GM18870 (cell line): ENCODE measurements at regions not wholly inside any gene's neighbourhood (a gene's known extent, or its start where the extent isn't known, plus 50 kb on each side); places are given as distances from the start of the nearest gene placed in this dataset.
"Not testable (repeated sequence)": the region's sequence is repeated elsewhere in the genome, so short reads cannot be mapped to it uniquely, and the experiment has no call there.

Experiments used
- ATAC-seq: cut with Tn5 transposase; IDR thresholded peaks from one replicate; pipeline ENCODE4 v1.9.1; 2021; ENCODE audit warnings: moderate library complexity; ENCODE audit not compliant: unreplicated experiment

- ATAC-seq = no peak
Measured at GRCh38 chr9:34907044-34907443, 51.0 kb upstream of the PHF24 start.

- peak; percentile 64 for ATAC-seq
Measured at GRCh38 chr9:34899535-34900158, 58.4 kb upstream of the PHF24 start.

GRCh38 chr9:34898846-34899245 lies 59.2 kb upstream of the PHF24 start:
- no peak for ATAC-seq

GRCh38 chr9:34896112-34896511 lies 62.0 kb upstream of the PHF24 start:
- ATAC-seq = no peak

- no peak for ATAC-seq
Measured at GRCh38 chr9:34892886-34893285, 65.2 kb upstream of the PHF24 start.

- ATAC-seq = no peak
Measured at GRCh38 chr9:34891386-34891785, 66.7 kb upstream of the PHF24 start.

GRCh38 chr9:34887841-34888240 lies 70.2 kb upstream of the PHF24 start:
- ATAC-seq = no peak

- ATAC-seq = peak; percentile 75
Measured at GRCh38 chr9:34884747-34885189, 73.3 kb upstream of the PHF24 start.

GRCh38 chr9:34876096-34876495 lies 82.0 kb upstream of the PHF24 start:
- ATAC-seq = no peak

GRCh38 chr9:34869390-34869789 lies 88.7 kb upstream of the PHF24 start:
- no peak for ATAC-seq

GRCh38 chr9:34866614-34867013 lies 91.5 kb upstream of the PHF24 start:
- no peak for ATAC-seq

GRCh38 chr9:34863426-34863825 lies 94.7 kb upstream of the PHF24 start:
- no peak for ATAC-seq

- ATAC-seq = no peak
Measured at GRCh38 chr9:34862836-34863235, 95.2 kb upstream of the PHF24 start.

- no peak for ATAC-seq
Measured at GRCh38 chr9:34862043-34862442, 96.0 kb upstream of the PHF24 start.

- not testable (repeated sequence) for ATAC-seq
Measured at GRCh38 chr9:34855016-34855415, 103.1 kb upstream of the PHF24 start.

- no peak for ATAC-seq
Measured at GRCh38 chr9:34830068-34830467, 120.1 kb upstream of the CCL21 start.

- no peak for ATAC-seq
Measured at GRCh38 chr9:34826999-34827538, 117.1 kb upstream of the CCL21 start.

- ATAC-seq = no peak
Measured at GRCh38 chr9:34825775-34826174, 115.8 kb upstream of the CCL21 start.

- no peak for ATAC-seq
Measured at GRCh38 chr9:34823778-34824177, 113.8 kb upstream of the CCL21 start.

GRCh38 chr9:34810187-34810524 lies 100.2 kb upstream of the CCL21 start:
- no peak for ATAC-seq

GRCh38 chr9:34809504-34810186 lies 99.7 kb upstream of the CCL21 start:
- no peak for ATAC-seq

GRCh38 chr9:34802916-34803315 lies 93.0 kb upstream of the CCL21 start:
- ATAC-seq = no peak

- ATAC-seq = no peak
Measured at GRCh38 chr9:34797367-34797766, 87.4 kb upstream of the CCL21 start.
